Testis (tissue), 2 donors: ENCODE measurements at regions not wholly inside any gene's neighbourhood (a gene's known extent, or its start where the extent isn't known, plus 50 kb on each side); places are given as distances from the start of the nearest gene placed in this dataset.

Experiments
- DNase-seq: peaks from one replicate; pipeline ENCODE4 v3.0.0-alpha.2; 2019
- H3K27ac ChIP-seq, 2 donors: fragments of 200-600 bp; sonication (generic); one replicate each; pipeline ENCODE4 v1.5.1; 2019
- H3K27me3 ChIP-seq: fragments of 200-600 bp; sonication (generic); one replicate; pipeline ENCODE4 v1.5.1; 2019
- H3K36me3 ChIP-seq: fragments of 200-600 bp; sonication (generic); one replicate; pipeline ENCODE4 v1.5.1; 2017; ENCODE audit warnings: low read depth; ENCODE audit errors: missing control alignments
- H3K4me1 ChIP-seq: fragments of 200-600 bp; sonication (generic); one replicate; pipeline ENCODE4 v1.5.1; 2019
- H3K4me3 ChIP-seq, 2 donors: fragments of 200-600 bp; sonication (generic); one replicate each; pipeline ENCODE4 v1.5.1; 2017 to 2019
- H3K9me3 ChIP-seq: fragments of 200-600 bp; sonication (generic); one replicate; pipeline ENCODE4 v1.5.1; 2017
- POLR2A ChIP-seq: fragments of 450-650 bp; IDR thresholded peaks from one replicate; pipeline ENCODE4 v1.6.1; 2017; ENCODE audit warnings: antibody characterized with exemption, mild to moderate bottlenecking, moderate library complexity
- WGBS, 2 donors: methylation state at CpG; one replicate each; pipeline ENCODE4 v1.1.5; 2018; 5-methylcytosine and 5-hydroxymethylcytosine counted together
- intact Hi-C: fragments of 100-400 bp; cut with DNase I; formaldehyde crosslinking; loops from one replicate; pipeline ENCODE4 v1.15.1; 2023; ENCODE audit warnings: low total_unique reads
- TF ChIP-seq, protein P1 (sequence below), 3 experiments: fragments of 450-650 bp in 2 of 3; fragments of 200-600 bp in 1 of 3; sonication (generic) in 1 of 3; IDR thresholded peaks; one replicate each; pipeline ENCODE4 v1.5.1; 2016 to 2019; ENCODE audit warnings: antibody characterized with exemption in 3 of 3, mild to moderate bottlenecking in 2 of 3, moderate library complexity in 1 of 3

GRCh38 chr1:222325506-222325905 lies 222.4 kb downstream of the HHIPL2 start:
- H3K4me3 ChIP-seq, result no peak overlapping the region
- no peaks in the 10 kb centered on the region for H3K4me1 ChIP-seq
- H3K27me3 ChIP-seq, result no peaks in the 10 kb centered on the region
- no peaks in the 10 kb centered on the region for H3K36me3 ChIP-seq
- no peak overlapping the region for H3K27ac ChIP-seq
- 91 to 96% methylated on average over 2 of the region's 2 CpGs for whole genome bisulfite sequencing, 2 donors
- no peak for TF ChIP-seq POLR2A
- TF ChIP-seq, protein P1, sequence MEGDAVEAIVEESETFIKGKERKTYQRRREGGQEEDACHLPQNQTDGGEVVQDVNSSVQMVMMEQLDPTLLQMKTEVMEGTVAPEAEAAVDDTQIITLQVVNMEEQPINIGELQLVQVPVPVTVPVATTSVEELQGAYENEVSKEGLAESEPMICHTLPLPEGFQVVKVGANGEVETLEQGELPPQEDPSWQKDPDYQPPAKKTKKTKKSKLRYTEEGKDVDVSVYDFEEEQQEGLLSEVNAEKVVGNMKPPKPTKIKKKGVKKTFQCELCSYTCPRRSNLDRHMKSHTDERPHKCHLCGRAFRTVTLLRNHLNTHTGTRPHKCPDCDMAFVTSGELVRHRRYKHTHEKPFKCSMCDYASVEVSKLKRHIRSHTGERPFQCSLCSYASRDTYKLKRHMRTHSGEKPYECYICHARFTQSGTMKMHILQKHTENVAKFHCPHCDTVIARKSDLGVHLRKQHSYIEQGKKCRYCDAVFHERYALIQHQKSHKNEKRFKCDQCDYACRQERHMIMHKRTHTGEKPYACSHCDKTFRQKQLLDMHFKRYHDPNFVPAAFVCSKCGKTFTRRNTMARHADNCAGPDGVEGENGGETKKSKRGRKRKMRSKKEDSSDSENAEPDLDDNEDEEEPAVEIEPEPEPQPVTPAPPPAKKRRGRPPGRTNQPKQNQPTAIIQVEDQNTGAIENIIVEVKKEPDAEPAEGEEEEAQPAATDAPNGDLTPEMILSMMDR (IDR thresholded peaks at IDR 0.05), result no peak
- DNase-seq, result no peak
- intact Hi-C loops, result no loop called here
- H3K9me3 ChIP-seq, result no peaks in the 10 kb centered on the region

- no peak for TF ChIP-seq POLR2A
- TF ChIP-seq, protein P1 (IDR thresholded peaks at IDR 0.05), result no peak
- Histone ChIP-seq H3K4me3 (no peak overlapping the region), H3K36me3 (no peaks in the 10 kb centered on the region), H3K9me3 (no peaks in the 10 kb centered on the region), H3K27ac (no peak overlapping the region), H3K4me1 (no peaks in the 10 kb centered on the region), H3K27me3 (no peaks in the 10 kb centered on the region)
- intact Hi-C loops, result no loop called here
- no peak for DNase-seq
- 94% methylated on average over 2 of the region's 2 CpGs for WGBS, 2 donors
Observed at GRCh38 chr1:222314839-222315238, 233.1 kb downstream of the HHIPL2 start.

DNA sequence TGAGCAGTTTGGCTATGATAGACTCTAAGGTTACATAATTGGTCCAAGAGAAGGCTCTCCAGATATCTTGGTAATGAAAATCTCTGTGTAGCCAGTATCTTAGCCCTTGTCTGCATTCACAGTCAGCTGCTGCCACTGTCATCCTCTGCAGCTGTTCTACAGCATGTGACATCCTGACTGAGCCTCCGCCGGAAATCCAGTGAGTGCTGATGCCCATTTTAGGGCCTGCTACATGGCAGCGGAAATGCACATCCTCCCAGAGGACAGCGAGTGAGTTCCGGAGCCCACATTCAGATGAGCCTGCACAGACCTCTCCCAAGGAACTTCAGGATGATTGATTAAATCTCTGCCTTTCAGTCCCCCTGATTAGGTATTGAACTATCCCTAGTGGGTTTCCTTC lies 237.1 kb downstream of the HHIPL2 start:
- DNase-seq, result no peak
- H3K27me3 ChIP-seq, result no peaks in the 10 kb centered on the region
- no peaks in the 10 kb centered on the region for H3K4me1 ChIP-seq
- H3K27ac ChIP-seq, result no peak overlapping the region
- intact Hi-C loops, result no loop called here
- no peaks in the 10 kb centered on the region for H3K36me3 ChIP-seq
- H3K9me3 ChIP-seq, result no peaks in the 10 kb centered on the region
- H3K4me3 ChIP-seq, result no peak overlapping the region
- TF ChIP-seq POLR2A, result no peak
- TF ChIP-seq, protein P1 (IDR thresholded peaks at IDR 0.05), result no peak
- WGBS, 2 donors, result 83 to 96% methylated on average over 5 of the region's 5 CpGs

GRCh38 chr1:222307621-222308020 lies 240.3 kb downstream of the HHIPL2 start:
- H3K27ac ChIP-seq, result no peak overlapping the region
- 42 to 48% methylated on average over 2 of the region's 2 CpGs for WGBS, 2 donors
- no peak for DNase-seq
- intact Hi-C loops, result no loop called here
- H3K27me3 ChIP-seq, result no peaks in the 10 kb centered on the region
- H3K9me3 ChIP-seq, result no peaks in the 10 kb centered on the region
- H3K4me3 ChIP-seq, result no peak overlapping the region
- H3K4me1 ChIP-seq, result no peaks in the 10 kb centered on the region
- H3K36me3 ChIP-seq, result no peaks in the 10 kb centered on the region
- TF ChIP-seq, protein P1 (IDR thresholded peaks at IDR 0.05), result no peak

DNA sequence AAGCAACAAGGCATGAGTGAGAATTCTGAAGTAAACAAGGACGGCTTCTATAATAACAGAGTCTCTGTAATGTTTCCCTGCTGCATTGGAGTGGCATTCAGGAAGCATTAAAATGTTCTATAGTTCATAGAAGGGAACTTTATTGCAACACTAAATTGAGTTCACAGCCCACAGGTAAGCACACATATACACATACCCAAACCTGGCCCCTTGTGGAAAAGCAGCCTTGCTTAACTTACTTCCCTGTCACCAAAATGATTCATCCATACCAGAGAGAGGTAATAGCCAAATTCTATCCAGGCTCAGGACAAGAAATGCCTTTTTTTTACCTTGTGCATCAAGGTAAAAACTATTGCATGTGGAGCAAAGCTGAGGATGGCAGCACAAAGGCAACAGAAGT lies 241.4 kb downstream of the HHIPL2 start:
- Histone ChIP-seq H3K4me3 (no peak overlapping the region), H3K4me1 (no peaks in the 10 kb centered on the region), H3K36me3 (no peaks in the 10 kb centered on the region), H3K9me3 (no peaks in the 10 kb centered on the region), H3K27ac (no peak overlapping the region), H3K27me3 (no peaks in the 10 kb centered on the region)
- DNase-seq, result no peak
- WGBS, 2 donors, result 80 to 91% methylated on average over 1 of the region's 1 CpG
- intact Hi-C loops, result no loop called here
- no peak for TF ChIP-seq POLR2A
- TF ChIP-seq, protein P1 (IDR thresholded peaks at IDR 0.05), result no peak
